GM12878 (cell line): ENCODE measurements at regions not wholly inside any gene's neighbourhood (a gene's known extent, or its start where the extent isn't known, plus 50 kb on each side); places are given as distances from the start of the nearest gene placed in this dataset.

Experiments used
- ATAC-seq: fragments of 200-7000 bp; cut with Tn5 transposase; 3 replicates; pipeline ENCODE4 v1.9.1; 2020; ENCODE audit warnings: mild to moderate bottlenecking, moderate library complexity
- BruUV-seq: library from RNA; stranded (reverse); fragments of 400-500 nt; replicated peaks from 2 replicates; lab custom pipeline; 2021; lab: Mats Ljungman, UMichigan
- CTCF ChIA-PET: fragments of 300-600 bp; sonication (Branson Sonifier 250); formaldehyde crosslinking; extraction: SDS; loops from one replicate; lab custom pipeline; 2021; ENCODE audit warnings: inconsistent platforms; lab: Yijun Ruan, JAX
- POLR2A ChIA-PET: fragments of 350-600 bp; formaldehyde crosslinking; extraction: SDS; loops from one replicate; lab custom pipeline; 2021; ENCODE audit warnings: inconsistent platforms; lab: Charles Lee
- RAD21 ChIA-PET: fragments of 300-600 bp; sonication (Branson Sonifier 250); formaldehyde crosslinking; loops from one replicate; lab custom pipeline; 2023; ENCODE audit warnings: antibody characterized with exemption; ENCODE audit not compliant: unreplicated experiment; lab: Charles Lee
- SMC1A ChIA-PET: fragments of 300-600 bp; sonication (Branson Sonifier 250); formaldehyde crosslinking; loops from one replicate; lab custom pipeline; 2023; ENCODE audit not compliant: unreplicated experiment, uncharacterized antibody; lab: Charles Lee
- DNase-seq: peaks from one replicate; pipeline ENCODE4 v3.0.0-alpha.2; 2011; ENCODE audit warnings: low read depth, low spot score
- FAIRE-seq: peaks from 3 replicates; lab custom pipeline; 2011; peaks lifted over from hg19 to GRCh38; lab: Jason Lieb, UNC
- H2AFZ ChIP-seq: 2 replicates; pipeline ENCODE4 v1.6.0; 2011; ENCODE audit warnings: low read depth, low read length, control low read depth; ENCODE audit not compliant: control insufficient read depth
- H3K27ac ChIP-seq: 2 replicates; pipeline ENCODE4 v1.5.1; 2011; ENCODE audit warnings: control low read depth; ENCODE audit not compliant: control insufficient read depth, insufficient read depth
- H3K27me3 ChIP-seq, 2 experiments: replicated peaks in 1 of 2; 2 replicates each; pipeline versions ENCODE4 v1.6.0 to v1.6.1; 2011; ENCODE audit warnings: low read length in 1 of 2; ENCODE audit not compliant: control insufficient read depth in 2 of 2, insufficient read depth in 2 of 2
- H3K36me3 ChIP-seq, 2 experiments: 2 replicates each; pipeline ENCODE4 v1.5.1; 2011; ENCODE audit warnings: low read length in 1 of 2; ENCODE audit not compliant: control insufficient read depth in 2 of 2, insufficient read depth in 2 of 2
- H3K4me1 ChIP-seq: 2 replicates; pipeline ENCODE4 v1.6.1; 2011; ENCODE audit warnings: mild to moderate bottlenecking, low read length, moderate library complexity, mixed read lengths; ENCODE audit not compliant: control insufficient read depth, insufficient read depth
- H3K4me2 ChIP-seq: 2 replicates; pipeline ENCODE4 v1.6.0; 2011; ENCODE audit warnings: control low read depth; ENCODE audit not compliant: control insufficient read depth, insufficient read depth
- H3K4me3 ChIP-seq: fragments of 200-600 bp; sonication (generic); 2 replicates; pipeline ENCODE4 v1.5.1; 2016
- H3K79me2 ChIP-seq: 2 replicates; pipeline ENCODE4 v1.6.0; 2011; ENCODE audit warnings: low read length; ENCODE audit not compliant: control insufficient read depth, insufficient read depth
- H3K9ac ChIP-seq: 2 replicates; pipeline ENCODE4 v1.8.0; 2011; ENCODE audit warnings: low read length, control low read depth, mixed read lengths; ENCODE audit not compliant: control insufficient read depth, insufficient read depth
- H3K9me3 ChIP-seq: replicated peaks from 3 replicates; pipeline ENCODE4 v1.5.1; 2011; ENCODE audit warnings: mild to moderate bottlenecking, low read length; ENCODE audit not compliant: control insufficient read depth, insufficient read depth
- H4K20me1 ChIP-seq: 2 replicates; pipeline ENCODE4 v1.6.0; 2011; ENCODE audit not compliant: control insufficient read depth, insufficient read depth
- BMI1 ChIP-seq: fragments of 450-650 bp; IDR thresholded peaks from 2 replicates; pipeline ENCODE4 v1.6.1; 2016; ENCODE audit warnings: mild to moderate bottlenecking, moderate library complexity, borderline replicate concordance
- CUX1 ChIP-seq: IDR thresholded peaks from 2 replicates; pipeline ENCODE4 v1.6.1; 2012; ENCODE audit warnings: improper control_type of control experiment, low read depth, low read length; ENCODE audit not compliant: insufficient replicate concordance
- EP300 ChIP-seq, 2 experiments: fragments of 150-350 bp in 1 of 2; IDR thresholded peaks; 2 replicates each; pipeline ENCODE4 v1.6.1; 2011 to 2012; ENCODE audit warnings: low read depth in 2 of 2, low read length in 2 of 2, borderline replicate concordance in 1 of 2, improper control_type of control experiment in 1 of 2, inconsistent platforms in 1 of 2; ENCODE audit not compliant: control insufficient read depth in 1 of 2
- NR2C2 ChIP-seq: IDR thresholded peaks from 2 replicates; pipeline ENCODE4 v1.6.1; 2011; ENCODE audit warnings: borderline replicate concordance, low read depth; ENCODE audit not compliant: control insufficient read depth, insufficient read length
- RAD51 ChIP-seq: fragments of 450-650 bp; IDR thresholded peaks from 2 replicates; pipeline ENCODE4 v1.6.1; 2016; ENCODE audit warnings: moderate library complexity, mild to moderate bottlenecking, inconsistent platforms
- WRNIP1 ChIP-seq: IDR thresholded peaks from 2 replicates; pipeline ENCODE4 v1.6.1; 2011; ENCODE audit warnings: low read depth, low read length, improper control_type of control experiment, borderline replicate concordance
- YY1 ChIP-seq: IDR thresholded peaks from 2 replicates; pipeline ENCODE4 v1.6.1; 2011; ENCODE audit warnings: low read depth, mild to moderate bottlenecking, low read length
- ZNF687 ChIP-seq: fragments of 450-650 bp; IDR thresholded peaks from 2 replicates; pipeline ENCODE4 v1.6.1; 2017; ENCODE audit warnings: mild to moderate bottlenecking, moderate library complexity
- WGBS: methylation state at CpG from one replicate; pipeline ENCODE4 v1.1.6; 2016; ENCODE audit warnings: low lambda C conversion rate; ENCODE audit not compliant: insufficient replicate concordance, insufficient coverage; ENCODE audit errors: missing lambda C conversion rate; 5-methylcytosine and 5-hydroxymethylcytosine counted together
- in situ Hi-C: fragments of 300-500 bp; cut with MboI; formaldehyde crosslinking; loops from 9 replicates; pipeline ENCODE4 v1.14.3; 2018; ENCODE audit warnings: mixed read lengths
- intact Hi-C: fragments of 100-400 bp; cut with micrococcal nuclease; formaldehyde crosslinking; loops from one replicate; pipeline ENCODE4 v1.14.2; 2022; ENCODE audit not compliant: unreplicated experiment

GRCh38 chr6:93962566-93962965 lies 543.2 kb upstream of the EPHA7 start:
- no peak overlapping the region for H2AFZ ChIP-seq
- intact Hi-C loops, result no loop called here
- ATAC-seq (no peak), FAIRE-seq (no peak), DNase-seq (no peak)
- no peak overlapping the region for H3K27ac ChIP-seq
- H3K4me2 ChIP-seq, result no peak overlapping the region
- H3K4me3 ChIP-seq, result no peak overlapping the region
- no peak overlapping the region for H3K9ac ChIP-seq
- in situ Hi-C loops, result no loop called here
- ChIA-PET CTCF (no interaction called here), POLR2A (no interaction called here), RAD21 (no interaction called here), SMC1A (no interaction called here)
- no peaks in the 10 kb centered on the region for H3K27me3 ChIP-seq
- WGBS, result 0% methylated on average over 1 of the region's 1 CpG
- TF ChIP-seq CUX1, result no peak
- no peak for TF ChIP-seq RAD51
- H4K20me1 ChIP-seq, result no peaks in the 10 kb centered on the region
- H3K79me2 ChIP-seq, result no peaks in the 10 kb centered on the region
- H3K9me3 ChIP-seq, result no peaks in the 10 kb centered on the region
- no peaks in the 10 kb centered on the region for H3K36me3 ChIP-seq
- no TSS peak for BruUV-seq
- H3K4me1 ChIP-seq, result no peaks in the 10 kb centered on the region

GRCh38 chr6:93954584-93954983 lies 535.2 kb upstream of the EPHA7 start:
- RAD21 ChIA-PET, result no interaction called here
- FAIRE-seq (no peak), ATAC-seq (no peak), DNase-seq (no peak)
- H3K36me3 ChIP-seq, result no peaks in the 10 kb centered on the region
- CTCF ChIA-PET, result no interaction called here
- H2AFZ ChIP-seq, result no peak overlapping the region
- H3K79me2 ChIP-seq, result no peaks in the 10 kb centered on the region
- BruUV-seq, result no TSS peak
- no peaks in the 10 kb centered on the region for H3K9me3 ChIP-seq
- in situ Hi-C loops, result no loop called here
- no peak overlapping the region for H3K4me2 ChIP-seq
- SMC1A ChIA-PET, result no interaction called here
- H3K4me1 ChIP-seq, result no peaks in the 10 kb centered on the region
- H4K20me1 ChIP-seq, result no peaks in the 10 kb centered on the region
- no peaks in the 10 kb centered on the region for H3K27me3 ChIP-seq
- H3K9ac ChIP-seq, result no peak overlapping the region
- no peak overlapping the region for H3K27ac ChIP-seq
- WGBS, result 0% methylated on average over 1 of the region's 1 CpG
- intact Hi-C loops, result no loop called here
- no peak overlapping the region for H3K4me3 ChIP-seq
- POLR2A ChIA-PET, result no interaction called here
- TF ChIP-seq BMI1 (no peak), WRNIP1 (no peak), ZNF687 (no peak), NR2C2 (no peak), EP300 (IDR thresholded peaks at IDR 0.05; ENCODE audit: borderline replicate concordance in 1 of 2, control insufficient read depth in 1 of 2, low read depth in 2 of 2, low read length in 2 of 2) (no peak), YY1 (no peak)
